Mucosa of descending colon (tissue), 3 donors: ENCODE measurements at regions not wholly inside any gene's neighbourhood (a gene's known extent, or its start where the extent isn't known, plus 50 kb on each side); places are given as distances from the start of the nearest gene placed in this dataset.
"Not testable (repeated sequence)": the region's sequence is repeated elsewhere in the genome, so short reads cannot be mapped to it uniquely, and the experiment has no call there.

Experiments used
- ATAC-seq: fragments of 200-7000 bp; cut with Tn5 transposase; one replicate; pipeline ENCODE4 v1.9.1; 2020; ENCODE audit warnings: mild to moderate bottlenecking, moderate library complexity
- DNase-seq, 3 donors: peaks; one replicate each; pipeline ENCODE4 v3.0.0-alpha.2; 2020
- H3K36me3 ChIP-seq: fragments of 200-600 bp; one replicate; pipeline ENCODE4 v1.8.0; 2021; ENCODE audit warnings: low read depth, mild to moderate bottlenecking
- H3K4me1 ChIP-seq: fragments of 200-600 bp; one replicate; pipeline ENCODE4 v1.8.0; 2021; ENCODE audit warnings: low read depth, mild to moderate bottlenecking
- H3K4me3 ChIP-seq: fragments of 200-600 bp; one replicate; pipeline ENCODE4 v1.8.0; 2021; ENCODE audit warnings: mild to moderate bottlenecking
- H3K9me3 ChIP-seq: fragments of 200-600 bp; one replicate; pipeline ENCODE4 v1.8.0; 2021; ENCODE audit warnings: mild to moderate bottlenecking
- CTCF ChIP-seq: fragments of 200-600 bp; IDR thresholded peaks from one replicate; pipeline ENCODE4 v1.8.0; 2022; ENCODE audit warnings: antibody characterized with exemption, mild to moderate bottlenecking
- intact Hi-C, 2 donors: fragments of 100-400 bp; cut with DNase I in 1 of 2; cut with micrococcal nuclease in 1 of 2; formaldehyde crosslinking; loops; one replicate each; pipeline versions ENCODE4 v1.11.0 to v1.11.1; 2022; cut with DNase I, micrococcal nuclease
- donor health status: DM: no; HTN: no; CAD: no; lungs with moderate emphysema.
- donor health status: DM: no; HTN: no; CAD: no.
- donor health status: DM: no; HTN: yes; CAD: no.

GRCh38 chr9:75551861-75552260 is 338.6 kb upstream of the PCSK5 start:
- ATAC-seq (no peak), DNase-seq (no peak)
- no peaks in the 10 kb centered on the region for H3K9me3 ChIP-seq
- no peak overlapping the region for H3K4me3 ChIP-seq
- intact Hi-C loops: no loop called here
- no peak for TF ChIP-seq CTCF
- no peaks in the 10 kb centered on the region for H3K4me1 ChIP-seq
- H3K36me3 ChIP-seq: no peaks in the 10 kb centered on the region

GRCh38 chr9:75552941-75553340 is 337.5 kb upstream of the PCSK5 start:
- H3K9me3 ChIP-seq: no peaks in the 10 kb centered on the region
- no peak for DNase-seq
- no peak overlapping the region for H3K4me3 ChIP-seq
- H3K4me1 ChIP-seq: no peaks in the 10 kb centered on the region
- no peaks in the 10 kb centered on the region for H3K36me3 ChIP-seq
- no peak for ATAC-seq
- TF ChIP-seq CTCF: no peak
- intact Hi-C loops: no loop called here

DNA sequence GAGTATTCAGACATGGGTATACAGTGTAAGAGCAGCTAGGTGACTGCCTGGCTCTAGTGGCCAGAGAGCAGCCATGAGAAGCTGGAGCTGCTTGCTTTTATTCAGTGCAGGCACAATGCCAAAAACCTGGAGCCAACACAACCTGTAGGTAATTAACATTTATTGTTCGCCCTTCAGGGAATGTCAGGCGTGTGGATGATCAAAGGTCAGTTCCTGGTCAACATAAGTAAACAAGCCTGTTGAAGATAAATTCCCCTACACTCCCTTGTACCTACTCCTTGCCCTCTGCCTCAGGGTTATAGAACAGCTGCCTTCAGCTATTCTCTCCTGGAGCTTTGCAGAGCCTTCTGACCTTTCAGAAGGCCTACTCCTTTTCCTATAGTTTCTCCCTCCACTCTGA is 323.7 kb upstream of the PCSK5 start:
- H3K4me3 ChIP-seq, intact Hi-C loops, H3K36me3 ChIP-seq, H3K9me3 ChIP-seq: not testable (repeated sequence)
- H3K4me1 ChIP-seq: peaks cover 16% of the 10 kb centered on the region
- ATAC-seq (peak; percentile 60), DNase-seq (peak; percentile 41 to 81 (median 50))

DNA sequence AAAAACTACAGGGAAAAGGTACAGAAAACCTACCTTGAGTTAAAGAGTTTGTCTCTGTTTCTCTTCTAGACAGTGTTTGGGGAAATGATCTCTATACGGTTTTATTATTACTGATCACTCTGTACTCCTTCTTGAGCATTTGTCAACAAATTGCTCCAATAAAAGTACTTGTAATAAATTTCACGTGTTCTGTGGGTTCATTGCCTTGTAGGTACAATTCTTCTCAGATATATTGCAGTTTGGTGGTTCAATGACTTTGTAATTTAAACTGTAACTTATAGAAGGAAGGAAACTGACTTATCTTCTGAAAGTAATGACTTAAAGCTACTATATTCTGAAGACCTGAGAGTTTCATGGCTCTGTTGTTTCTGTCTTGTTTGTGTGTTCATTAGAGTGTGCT is 319.9 kb upstream of the PCSK5 start:
- TF ChIP-seq CTCF: no peak
- DNase-seq: no peak
- intact Hi-C loops: no loop called here
- Histone ChIP-seq H3K4me1 (peaks cover 16% of the 10 kb centered on the region), H3K9me3 (no peaks in the 10 kb centered on the region), H3K36me3 (no peaks in the 10 kb centered on the region), H3K4me3 (no peak overlapping the region)
- peak; percentile 49 for ATAC-seq

DNA sequence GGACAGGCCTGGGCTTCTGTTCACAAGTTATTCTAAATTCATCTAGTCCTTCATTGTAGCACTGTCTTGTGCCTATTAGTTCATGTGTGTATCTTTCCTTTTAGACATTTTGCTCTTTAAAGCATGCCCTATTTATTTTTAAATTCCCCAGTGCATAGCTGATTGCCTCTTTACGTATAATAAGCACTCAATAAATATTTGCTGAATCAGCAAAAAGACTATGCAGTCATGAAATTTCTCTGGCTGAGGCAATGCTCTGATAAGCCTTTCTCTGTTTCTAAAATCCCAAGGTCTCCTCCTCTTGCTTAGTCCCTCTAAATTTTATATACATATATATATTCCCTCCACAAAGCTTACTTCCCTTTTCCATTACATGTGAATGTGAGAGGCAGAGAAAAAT is 315.9 kb upstream of the PCSK5 start:
- DNase-seq: no peak
- Histone ChIP-seq H3K9me3 (no peaks in the 10 kb centered on the region), H3K4me1 (peaks cover 5% of the 10 kb centered on the region), H3K4me3 (no peak overlapping the region), H3K36me3 (no peaks in the 10 kb centered on the region)
- no peak for TF ChIP-seq CTCF
- intact Hi-C loops: no loop called here
- no peak for ATAC-seq

GRCh38 chr9:75582870-75583269 is 307.6 kb upstream of the PCSK5 start:
- intact Hi-C loops: no loop called here
- ATAC-seq: no peak
- H3K4me3 ChIP-seq: no peak overlapping the region
- H3K36me3 ChIP-seq: no peaks in the 10 kb centered on the region
- no peaks in the 10 kb centered on the region for H3K9me3 ChIP-seq
- TF ChIP-seq CTCF: no peak
- no peak for DNase-seq
- no peaks in the 10 kb centered on the region for H3K4me1 ChIP-seq
